ENCODE measurements at regions not wholly inside any gene's neighbourhood (a gene's known extent, or its start where the extent isn't known, plus 50 kb on each side); places are given as distances from the start of the nearest gene placed in this dataset.
A peak's percentile ranks its signal among the peaks of the same experiment; 100 is the strongest.
"Not testable (repeated sequence)": the region's sequence is repeated elsewhere in the genome, so short reads cannot be mapped to it uniquely, and the experiment has no call there.

DNA sequence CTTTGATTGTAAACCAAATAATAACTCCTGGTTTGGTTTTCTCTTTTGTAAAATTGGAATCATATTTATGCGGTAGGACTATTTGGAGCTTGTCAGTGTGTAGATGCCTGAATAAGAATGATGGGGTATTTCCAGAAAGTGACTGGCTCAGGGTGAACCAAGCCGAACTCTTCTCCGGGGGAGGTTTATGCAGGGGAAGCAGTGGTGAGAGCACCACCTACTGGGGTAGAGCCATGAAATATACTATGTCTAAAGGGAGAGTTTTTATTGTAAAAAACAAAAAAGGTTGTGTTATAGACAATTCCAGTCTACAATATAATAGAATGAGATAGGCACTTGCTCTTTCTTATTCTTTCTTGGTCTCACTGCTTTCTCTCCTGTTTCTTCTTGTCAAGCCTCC, 222.9 kb upstream of the SLC16A7 start:
- no peak for DNase-seq (ENCODE audit: low read depth)
- H3K4me3 ChIP-seq (ENCODE audit: low read depth, low read length): no peak overlapping the region
- peak; percentile 35 for TF ChIP-seq CTCF (IDR thresholded peaks at IDR 0.05; ENCODE audit: low read depth, low read length, missing control alignments)

GRCh38 chr12:59370933-59371332, 224.9 kb upstream of the SLC16A7 start:
- no peak for TF ChIP-seq CTCF (IDR thresholded peaks at IDR 0.05; ENCODE audit: low read depth, low read length, missing control alignments)
- no peak for DNase-seq (ENCODE audit: low read depth)
- H3K4me3 ChIP-seq (ENCODE audit: low read depth, low read length): no peak overlapping the region

DNA sequence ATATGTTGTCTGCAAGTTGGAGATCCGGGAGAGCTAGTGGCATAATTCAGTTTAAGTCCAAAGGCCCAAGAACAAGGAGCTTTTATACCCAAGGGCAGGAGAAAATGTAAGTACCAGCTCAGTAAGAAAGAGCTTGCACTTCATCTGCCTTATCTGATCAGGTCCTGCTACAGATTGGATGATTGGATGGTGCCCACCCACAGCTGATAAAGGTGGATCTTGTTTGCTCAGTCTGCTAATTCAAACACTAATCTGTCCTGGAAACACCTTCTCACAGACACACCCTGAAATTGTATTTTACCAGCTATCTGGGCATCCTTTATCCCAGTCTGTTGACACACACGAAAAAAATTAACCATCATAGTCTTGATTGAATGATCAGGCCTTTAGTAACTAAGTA, 230.7 kb upstream of the SLC16A7 start:
- no peak overlapping the region for H3K4me3 ChIP-seq (ENCODE audit: low read depth, low read length)
- no peak for DNase-seq (ENCODE audit: low read depth)
- no peak for TF ChIP-seq CTCF (IDR thresholded peaks at IDR 0.05; ENCODE audit: low read depth, low read length, missing control alignments)

- no peak for TF ChIP-seq CTCF (IDR thresholded peaks at IDR 0.05; ENCODE audit: low read depth, low read length, missing control alignments)
- DNase-seq (ENCODE audit: low read depth): no peak
- H3K4me3 ChIP-seq (ENCODE audit: low read depth, low read length): no peak overlapping the region
These were observed 238.0 kb upstream of the SLC16A7 start for GRCh38 chr12:59357811-59358210.

DNA sequence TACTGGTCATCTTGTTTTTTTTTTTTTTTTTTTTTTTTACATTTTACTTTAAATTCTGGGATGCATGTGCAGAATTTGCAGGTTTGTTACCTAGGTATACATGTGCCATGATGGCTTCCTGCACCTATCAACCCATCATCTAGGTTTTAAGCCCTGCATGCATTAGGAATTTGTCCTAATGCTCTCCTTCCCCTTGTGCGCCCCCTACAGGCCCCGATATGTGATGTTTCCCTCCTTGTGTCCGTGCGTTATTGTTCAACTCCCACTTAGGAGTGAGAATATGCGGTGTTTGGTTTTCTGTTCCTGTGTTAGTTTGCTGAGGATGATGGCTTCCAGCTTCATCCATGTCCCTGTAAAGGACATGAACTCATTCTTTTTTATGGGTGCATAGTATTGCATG, 249.6 kb upstream of the SLC16A7 start:
- DNase-seq (ENCODE audit: low read depth); H3K4me3 ChIP-seq (ENCODE audit: low read depth, low read length): not testable (repeated sequence)
- TF ChIP-seq CTCF (IDR thresholded peaks at IDR 0.05; ENCODE audit: low read depth, low read length, missing control alignments): peak; percentile 22

- TF ChIP-seq CTCF (IDR thresholded peaks at IDR 0.05; ENCODE audit: low read depth, low read length, missing control alignments): no peak
- no peak for DNase-seq (ENCODE audit: low read depth)
- H3K4me3 ChIP-seq (ENCODE audit: low read depth, low read length): no peak overlapping the region
These were observed 250.4 kb upstream of the SLC16A7 start for GRCh38 chr12:59345406-59345805.

DNA sequence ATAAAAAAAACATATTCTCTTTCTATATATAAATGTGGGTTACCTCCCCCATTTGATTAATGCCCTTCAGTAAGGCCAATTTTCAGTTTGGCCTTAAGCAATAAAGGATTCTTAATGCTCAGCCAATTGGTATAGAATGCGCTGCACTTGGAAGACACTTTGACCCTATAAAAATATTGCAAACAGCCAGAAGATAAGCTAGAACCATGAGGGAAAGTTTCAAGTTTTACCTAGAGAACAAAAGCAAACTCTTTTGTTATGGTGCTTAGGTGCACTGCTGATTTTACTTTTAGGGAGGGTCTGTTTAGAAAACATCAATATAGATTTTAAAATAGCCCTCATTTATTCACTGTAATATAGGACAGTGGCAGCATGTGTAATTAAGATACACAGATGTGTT, 251.6 kb upstream of the SLC16A7 start:
- no peak for TF ChIP-seq CTCF (IDR thresholded peaks at IDR 0.05; ENCODE audit: low read depth, low read length, missing control alignments)
- H3K4me3 ChIP-seq (ENCODE audit: low read depth, low read length): no peak overlapping the region
- no peak for DNase-seq (ENCODE audit: low read depth)
